Panc1 (cell line): ENCODE measurements at regions not wholly inside any gene's neighbourhood (a gene's known extent, or its start where the extent isn't known, plus 50 kb on each side); places are given as distances from the start of the nearest gene placed in this dataset.

ENCODE experiments used
- ATAC-seq: fragments of 200-7000 bp; cut with Tn5 transposase; 2 replicates; pipeline ENCODE4 v1.9.1; 2020; ENCODE audit warnings: mild to moderate bottlenecking, moderate library complexity
- BruUV-seq: library from RNA; stranded (reverse); fragments of 400-500 nt; replicated peaks from 2 replicates; lab custom pipeline; 2021; lab: Mats Ljungman, UMichigan
- CTCF ChIA-PET: fragments of 300-600 bp; sonication (Branson Sonifier 250); formaldehyde crosslinking; loops from one replicate; lab custom pipeline; 2022; ENCODE audit warnings: antibody characterized with exemption; lab: Charles Lee
- POLR2A ChIA-PET: fragments of 300-600 bp; sonication (Branson Sonifier 250); formaldehyde crosslinking; loops from one replicate; lab custom pipeline; 2022; ENCODE audit warnings: antibody characterized with exemption; lab: Charles Lee
- DNase-seq: peaks from one replicate; pipeline ENCODE4 v3.0.0-alpha.2; 2010; ENCODE audit warnings: low read depth, low spot score
- H3K27ac ChIP-seq: 2 replicates; pipeline ENCODE4 v1.5.1; 2011; ENCODE audit warnings: mild to moderate bottlenecking, low read length, inconsistent platforms
- H3K27me3 ChIP-seq: fragments of 200-500 bp; sonication (Bioruptor generic); 2 replicates; pipeline ENCODE4 v1.6.0; 2014; ENCODE audit warnings: low read length, inconsistent platforms; ENCODE audit not compliant: control insufficient read depth, insufficient read depth
- H3K36me3 ChIP-seq: fragments of 200-500 bp; sonication (Bioruptor generic); 2 replicates; pipeline ENCODE4 v1.5.1; 2014; ENCODE audit warnings: inconsistent platforms, mild to moderate bottlenecking, low read length, moderate library complexity; ENCODE audit not compliant: control insufficient read depth, insufficient read depth
- H3K4me1 ChIP-seq: 2 replicates; pipeline ENCODE4 v1.5.1; 2011; ENCODE audit warnings: inconsistent platforms, mild to moderate bottlenecking, low read length, moderate library complexity; ENCODE audit not compliant: control insufficient read depth, insufficient read depth
- H3K4me3 ChIP-seq, 2 experiments: 2 replicates each; pipeline ENCODE4 v1.5.1; 2011 to 2012; ENCODE audit warnings: low read depth in 2 of 2, low read length in 2 of 2, mild to moderate bottlenecking in 2 of 2, inconsistent platforms in 1 of 2, moderate library complexity in 1 of 2
- H3K9me3 ChIP-seq: fragments of 200-500 bp; sonication (Bioruptor generic); 2 replicates; pipeline ENCODE4 v1.5.1; 2014; ENCODE audit warnings: low read depth, mild to moderate bottlenecking, inconsistent platforms, low read length, moderate library complexity; ENCODE audit not compliant: control insufficient read depth, insufficient read depth
- POLR2AphosphoS5 ChIP-seq: IDR thresholded peaks from 2 replicates; pipeline ENCODE4 v1.6.1; 2012; ENCODE audit warnings: mild to moderate bottlenecking, low read depth, low read length, moderate library complexity
- REST ChIP-seq, 2 experiments: IDR thresholded peaks; 2 replicates each; pipeline ENCODE4 v1.6.1; 2011 to 2012; ENCODE audit warnings: low read depth in 2 of 2, control low read depth in 1 of 2, low read length in 1 of 2, mild to moderate bottlenecking in 1 of 2, moderate library complexity in 1 of 2; ENCODE audit not compliant: insufficient read depth in 1 of 2
- SIN3A ChIP-seq: IDR thresholded peaks from 2 replicates; pipeline ENCODE4 v1.6.1; 2012; ENCODE audit warnings: low read depth, mild to moderate bottlenecking, low read length, moderate library complexity, borderline replicate concordance; ENCODE audit not compliant: insufficient read depth
- TCF7L2 ChIP-seq: IDR thresholded peaks from 2 replicates; pipeline ENCODE4 v1.6.1; 2011; ENCODE audit warnings: mild to moderate bottlenecking, low read depth, low read length, inconsistent platforms
- in situ Hi-C: cut with HindIII; loops from 2 replicates; pipeline ENCODE4 v1.10.0; 2016; ENCODE audit warnings: low sequenced_read_pairs, low pct_unique_long_range_greater_than_20kb
- intact Hi-C: fragments of 100-400 bp; cut with micrococcal nuclease; formaldehyde crosslinking; loops from one replicate; pipeline ENCODE4 v1.10.0; 2022; ENCODE audit not compliant: unreplicated experiment
- TF ChIP-seq, protein P1 (sequence below): fragments of 450-650 bp; IDR thresholded peaks from 2 replicates; pipeline ENCODE4 v1.5.1; 2017; ENCODE audit warnings: mild to moderate bottlenecking

DNA sequence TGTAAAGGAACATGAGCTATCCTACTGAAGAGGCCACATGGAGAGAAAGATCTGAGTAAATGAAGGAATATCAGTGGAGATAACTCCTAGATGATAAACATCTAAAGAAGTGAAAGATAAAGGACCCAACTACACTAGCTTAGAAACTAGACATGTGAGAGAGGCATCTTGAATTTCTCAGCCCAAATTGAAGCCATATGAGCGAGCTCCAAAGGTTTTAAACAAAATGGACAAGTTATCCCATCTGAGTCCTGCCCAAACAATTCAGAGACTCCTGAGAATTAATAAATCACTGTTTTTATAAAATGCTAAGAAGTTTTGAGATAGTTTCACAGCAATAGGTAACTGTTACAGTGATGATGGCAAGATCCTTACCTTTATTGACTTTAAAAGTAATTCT lies 438.9 kb downstream of the NAV3 start:
- POLR2A ChIA-PET = no interaction called here
- Histone ChIP-seq H3K4me1 (no peaks in the 10 kb centered on the region), H3K27ac (no peak overlapping the region), H3K36me3 (no peaks in the 10 kb centered on the region), H3K9me3 (peaks cover 6% of the 10 kb centered on the region; the same call in 1 of the 2 replicates), H3K4me3 (no peak overlapping the region), H3K27me3 (no peaks in the 10 kb centered on the region)
- CTCF ChIA-PET = interaction anchor here (0.6 kb wide), 1 partner anchor 161 kb away, joined by 3 read pairs; no protein-coding TSS in a partner anchor
- ATAC-seq = no peak
- in situ Hi-C loops (no loop called here), intact Hi-C loops (no loop called here)
- DNase-seq = no peak
- TF ChIP-seq POLR2AphosphoS5 (no peak), SIN3A (no peak), TCF7L2 (no peak), REST (IDR thresholded peaks at IDR 0.05; ENCODE audit: insufficient read depth in 1 of 2, low read depth in 2 of 2, low read length in 1 of 2) (no peak)
- TF ChIP-seq, protein P1, sequence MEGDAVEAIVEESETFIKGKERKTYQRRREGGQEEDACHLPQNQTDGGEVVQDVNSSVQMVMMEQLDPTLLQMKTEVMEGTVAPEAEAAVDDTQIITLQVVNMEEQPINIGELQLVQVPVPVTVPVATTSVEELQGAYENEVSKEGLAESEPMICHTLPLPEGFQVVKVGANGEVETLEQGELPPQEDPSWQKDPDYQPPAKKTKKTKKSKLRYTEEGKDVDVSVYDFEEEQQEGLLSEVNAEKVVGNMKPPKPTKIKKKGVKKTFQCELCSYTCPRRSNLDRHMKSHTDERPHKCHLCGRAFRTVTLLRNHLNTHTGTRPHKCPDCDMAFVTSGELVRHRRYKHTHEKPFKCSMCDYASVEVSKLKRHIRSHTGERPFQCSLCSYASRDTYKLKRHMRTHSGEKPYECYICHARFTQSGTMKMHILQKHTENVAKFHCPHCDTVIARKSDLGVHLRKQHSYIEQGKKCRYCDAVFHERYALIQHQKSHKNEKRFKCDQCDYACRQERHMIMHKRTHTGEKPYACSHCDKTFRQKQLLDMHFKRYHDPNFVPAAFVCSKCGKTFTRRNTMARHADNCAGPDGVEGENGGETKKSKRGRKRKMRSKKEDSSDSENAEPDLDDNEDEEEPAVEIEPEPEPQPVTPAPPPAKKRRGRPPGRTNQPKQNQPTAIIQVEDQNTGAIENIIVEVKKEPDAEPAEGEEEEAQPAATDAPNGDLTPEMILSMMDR = no peak
- no TSS peak for BruUV-seq

GRCh38 chr12:78271546-78271945 lies 440.9 kb downstream of the NAV3 start:
- no TSS peak for BruUV-seq
- POLR2A ChIA-PET = interaction anchor here (0.6 kb wide), 1 partner anchor 1004 kb away, joined by 4 read pairs; no protein-coding TSS in a partner anchor
- no peaks in the 10 kb centered on the region for H3K27me3 ChIP-seq
- no peaks in the 10 kb centered on the region for H3K4me1 ChIP-seq
- in situ Hi-C loops (no loop called here), intact Hi-C loops (no loop called here)
- no peaks in the 10 kb centered on the region for H3K36me3 ChIP-seq
- no peak overlapping the region for H3K27ac ChIP-seq
- no peak for TF ChIP-seq TCF7L2
- no peak for TF ChIP-seq REST (IDR thresholded peaks at IDR 0.05; ENCODE audit: insufficient read depth in 1 of 2, low read depth in 2 of 2, low read length in 1 of 2)
- TF ChIP-seq, protein P1 = no peak
- TF ChIP-seq SIN3A = no peak
- no peak for TF ChIP-seq POLR2AphosphoS5
- ATAC-seq = no peak
- CTCF ChIA-PET = no interaction called here
- H3K9me3 ChIP-seq = no peaks in the 10 kb centered on the region
- DNase-seq = no peak
- H3K4me3 ChIP-seq = no peak overlapping the region
